ENCODE measurements at regions not wholly inside any gene's neighbourhood (a gene's known extent, or its start where the extent isn't known, plus 50 kb on each side); places are given as distances from the start of the nearest gene placed in this dataset.

DNA sequence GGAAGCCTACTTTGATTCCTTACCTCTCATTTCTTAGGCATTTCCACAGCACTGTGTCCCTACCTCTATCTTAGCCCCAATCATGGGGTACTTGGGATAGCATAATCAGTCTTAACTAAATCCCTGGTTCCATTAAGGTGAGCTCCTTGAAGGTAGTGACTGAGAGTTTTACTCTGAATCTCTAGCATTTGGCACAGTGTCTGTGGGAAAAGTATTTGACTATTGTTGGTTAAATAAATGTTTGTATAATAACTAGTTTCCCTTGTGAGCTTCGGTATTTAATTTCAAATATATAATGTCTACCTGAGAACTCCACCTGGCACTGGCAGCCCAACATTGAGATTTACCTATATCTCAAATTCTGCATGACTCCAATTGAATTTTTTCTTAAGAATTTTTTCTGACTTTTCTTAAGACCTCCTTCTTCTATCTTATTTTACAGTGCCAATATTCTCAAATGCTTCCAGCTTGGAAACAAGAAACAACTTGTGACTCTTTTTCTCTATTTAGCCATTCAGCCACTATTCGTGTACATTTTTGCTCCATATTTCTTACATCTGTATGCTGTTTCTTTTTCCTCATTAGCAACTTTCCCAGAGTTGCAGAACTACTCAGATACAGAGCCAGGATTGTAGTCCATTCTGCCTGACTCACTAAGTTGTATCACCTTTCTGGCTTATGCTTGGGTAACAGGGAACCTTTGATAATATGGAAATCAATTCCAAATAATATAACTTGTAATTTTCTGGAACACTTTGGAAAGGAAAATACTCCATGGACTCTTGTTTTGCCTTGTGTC is 214.0 kb upstream of the NT5C1B start:
- no peak overlapping the region for H3K27ac Mint-ChIP-seq (ENCODE audit: unreplicated experiment)
- H3K4me1 Mint-ChIP-seq (ENCODE audit: low read depth), result no peaks in the 10 kb centered on the region
- TF ChIP-seq, protein P1, sequence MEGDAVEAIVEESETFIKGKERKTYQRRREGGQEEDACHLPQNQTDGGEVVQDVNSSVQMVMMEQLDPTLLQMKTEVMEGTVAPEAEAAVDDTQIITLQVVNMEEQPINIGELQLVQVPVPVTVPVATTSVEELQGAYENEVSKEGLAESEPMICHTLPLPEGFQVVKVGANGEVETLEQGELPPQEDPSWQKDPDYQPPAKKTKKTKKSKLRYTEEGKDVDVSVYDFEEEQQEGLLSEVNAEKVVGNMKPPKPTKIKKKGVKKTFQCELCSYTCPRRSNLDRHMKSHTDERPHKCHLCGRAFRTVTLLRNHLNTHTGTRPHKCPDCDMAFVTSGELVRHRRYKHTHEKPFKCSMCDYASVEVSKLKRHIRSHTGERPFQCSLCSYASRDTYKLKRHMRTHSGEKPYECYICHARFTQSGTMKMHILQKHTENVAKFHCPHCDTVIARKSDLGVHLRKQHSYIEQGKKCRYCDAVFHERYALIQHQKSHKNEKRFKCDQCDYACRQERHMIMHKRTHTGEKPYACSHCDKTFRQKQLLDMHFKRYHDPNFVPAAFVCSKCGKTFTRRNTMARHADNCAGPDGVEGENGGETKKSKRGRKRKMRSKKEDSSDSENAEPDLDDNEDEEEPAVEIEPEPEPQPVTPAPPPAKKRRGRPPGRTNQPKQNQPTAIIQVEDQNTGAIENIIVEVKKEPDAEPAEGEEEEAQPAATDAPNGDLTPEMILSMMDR (IDR thresholded peaks at IDR 0.05), result no peak

DNA sequence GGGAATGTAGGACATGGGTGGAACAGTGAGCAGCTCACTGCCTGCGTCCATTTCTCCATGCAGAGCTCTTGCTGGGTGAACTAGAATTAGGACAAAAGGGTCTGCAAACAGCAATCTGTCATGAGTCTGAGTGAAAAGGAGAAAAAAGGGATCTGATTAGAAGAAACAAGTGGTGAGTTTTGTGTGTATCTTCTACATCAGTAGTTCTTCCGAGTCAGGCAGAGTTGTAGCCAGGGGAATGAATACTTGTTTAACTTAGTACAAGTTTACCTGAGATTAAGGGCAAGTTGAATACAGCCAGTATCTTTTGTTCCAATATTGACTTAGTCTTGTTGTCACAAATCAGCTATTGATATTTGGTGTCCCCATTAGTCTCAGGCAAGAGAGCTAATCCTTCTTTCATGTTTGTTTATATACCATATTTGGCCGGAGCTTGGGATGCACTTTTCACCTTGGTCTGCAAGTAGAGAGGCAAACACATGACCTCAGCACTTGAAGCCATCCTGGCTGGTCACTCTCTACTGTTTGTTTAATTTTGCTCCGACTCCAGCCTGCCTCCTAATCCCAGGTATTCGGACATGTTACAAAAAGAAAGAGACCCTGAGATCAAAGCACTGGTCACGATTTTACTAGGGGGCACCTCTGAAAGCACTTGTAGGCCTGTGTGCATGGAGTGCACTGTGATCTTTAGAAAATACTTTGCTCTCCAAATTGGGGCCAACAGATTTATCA is 211.0 kb upstream of the NT5C1B start:
- Mint-ChIP-seq H3K4me1 (ENCODE audit: low read depth) (peaks cover 5% of the 10 kb centered on the region), H3K27me3 (ENCODE audit: low read depth) (no peaks in the 10 kb centered on the region), H3K9me3 (ENCODE audit: low read depth) (no peaks in the 10 kb centered on the region), H3K36me3 (ENCODE audit: low read depth) (peaks cover 4% of the 10 kb centered on the region), H3K27ac (ENCODE audit: unreplicated experiment) (no peak overlapping the region), H3K4me3 (ENCODE audit: unreplicated experiment) (no peak overlapping the region)
- TF ChIP-seq, protein P1 (IDR thresholded peaks at IDR 0.05), result no peak
- no peak for DNase-seq (ENCODE audit: low spot score)

More for the DNA sequence above, 214.0 kb upstream of the NT5C1B start:
- H3K27me3 Mint-ChIP-seq (ENCODE audit: low read depth), result no peaks in the 10 kb centered on the region
- no peak for DNase-seq (ENCODE audit: low spot score)
- no peaks in the 10 kb centered on the region for H3K9me3 Mint-ChIP-seq (ENCODE audit: low read depth)
- no peak overlapping the region for H3K4me3 Mint-ChIP-seq (ENCODE audit: unreplicated experiment)
- peaks cover 6% of the 10 kb centered on the region for H3K36me3 Mint-ChIP-seq (ENCODE audit: low read depth)

DNA sequence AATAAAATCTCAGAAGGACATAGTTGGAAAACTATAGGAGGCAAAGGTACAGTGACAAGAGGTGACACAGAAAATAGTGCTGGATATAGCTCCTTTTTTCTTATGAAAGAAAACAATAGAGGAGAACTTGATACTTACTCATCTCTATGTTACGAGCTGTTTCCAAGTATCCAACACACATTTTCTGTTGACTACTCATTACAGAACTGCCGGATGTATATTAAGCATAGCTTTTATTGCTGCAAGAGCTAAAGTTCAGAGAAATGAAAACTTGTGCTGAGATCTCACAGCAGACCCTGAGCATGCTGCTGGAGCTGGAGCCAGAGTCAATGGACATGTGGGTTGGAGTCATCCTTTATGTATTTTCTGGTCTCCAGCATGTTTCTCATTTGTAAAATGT is 210.0 kb upstream of the NT5C1B start:
- TF ChIP-seq, protein P1 (IDR thresholded peaks at IDR 0.05), result no peak
- H3K27me3 Mint-ChIP-seq (ENCODE audit: low read depth), result no peaks in the 10 kb centered on the region
- H3K36me3 Mint-ChIP-seq (ENCODE audit: low read depth), result peaks cover 4% of the 10 kb centered on the region
- no peak for DNase-seq (ENCODE audit: low spot score)
- H3K9me3 Mint-ChIP-seq (ENCODE audit: low read depth), result no peaks in the 10 kb centered on the region
- no peak overlapping the region for H3K4me3 Mint-ChIP-seq (ENCODE audit: unreplicated experiment)
- no peak overlapping the region for H3K27ac Mint-ChIP-seq (ENCODE audit: unreplicated experiment)
- peaks cover 5% of the 10 kb centered on the region for H3K4me1 Mint-ChIP-seq (ENCODE audit: low read depth)

DNA sequence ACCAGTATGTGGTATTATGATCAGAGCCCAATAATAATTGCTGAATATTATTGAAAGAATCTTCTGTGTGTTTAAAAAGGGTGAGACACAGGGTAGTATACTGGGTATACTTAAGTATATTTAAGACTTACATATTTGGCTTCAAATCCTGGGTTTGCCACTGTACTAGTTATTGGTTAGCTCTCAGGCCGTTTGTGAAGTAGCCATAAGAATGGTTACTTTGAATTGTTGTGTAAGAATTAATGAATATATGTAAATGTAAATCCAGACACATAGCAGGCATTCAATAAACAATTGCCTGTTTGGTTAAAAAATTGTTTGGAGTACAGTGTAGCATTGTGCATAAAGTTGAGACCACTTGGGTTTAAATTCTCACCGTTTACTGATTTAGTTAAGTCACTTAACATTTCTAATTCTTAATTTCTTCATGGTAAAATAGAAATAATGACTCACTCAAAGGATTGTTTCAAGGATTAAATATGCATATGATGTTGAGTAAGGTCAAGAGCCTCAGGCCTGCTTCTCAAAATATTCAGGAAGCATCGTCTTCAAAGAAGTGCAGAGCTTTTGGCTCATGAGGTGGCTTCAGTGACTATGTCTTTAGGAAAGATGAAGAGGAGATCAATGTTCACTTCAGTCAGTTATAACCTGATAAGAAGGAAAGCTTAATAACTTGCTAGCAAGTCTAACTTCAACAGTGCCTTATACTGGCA is 207.9 kb upstream of the NT5C1B start:
- peaks cover 2% of the 10 kb centered on the region for H3K36me3 Mint-ChIP-seq (ENCODE audit: low read depth)
- TF ChIP-seq, protein P1 (IDR thresholded peaks at IDR 0.05), result no peak
- H3K4me3 Mint-ChIP-seq (ENCODE audit: unreplicated experiment), result no peak overlapping the region
- H3K27ac Mint-ChIP-seq (ENCODE audit: unreplicated experiment), result no peak overlapping the region
- H3K9me3 Mint-ChIP-seq (ENCODE audit: low read depth), result no peaks in the 10 kb centered on the region
- H3K4me1 Mint-ChIP-seq (ENCODE audit: low read depth), result peaks cover 16% of the 10 kb centered on the region
- no peak for DNase-seq (ENCODE audit: low spot score)
- no peaks in the 10 kb centered on the region for H3K27me3 Mint-ChIP-seq (ENCODE audit: low read depth)

DNA sequence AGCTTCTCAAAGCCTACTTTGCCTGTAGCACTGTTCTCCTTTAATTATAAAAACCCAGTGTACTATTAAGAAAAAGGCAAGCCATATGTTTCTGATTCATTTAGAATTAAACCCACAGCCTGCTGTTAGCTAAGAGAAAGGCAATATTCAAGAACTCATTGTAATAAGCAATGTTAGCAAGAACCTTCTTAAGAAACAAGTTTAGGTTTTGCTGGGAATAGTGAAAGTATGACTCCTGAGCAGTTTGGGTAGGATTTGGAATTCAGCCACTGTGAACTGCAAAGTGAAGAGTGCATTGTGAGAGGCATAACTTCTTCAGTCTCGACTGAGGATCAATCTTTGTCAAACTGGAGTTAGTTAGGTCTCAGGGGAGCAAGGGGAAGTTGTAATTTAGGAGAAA is 206.5 kb upstream of the NT5C1B start:
- DNase-seq (ENCODE audit: low spot score), result no peak
- Mint-ChIP-seq H3K27ac (ENCODE audit: unreplicated experiment) (no peak overlapping the region), H3K27me3 (ENCODE audit: low read depth) (no peaks in the 10 kb centered on the region), H3K4me3 (ENCODE audit: unreplicated experiment) (no peak overlapping the region), H3K4me1 (ENCODE audit: low read depth) (peaks cover 30% of the 10 kb centered on the region), H3K9me3 (ENCODE audit: low read depth) (no peaks in the 10 kb centered on the region), H3K36me3 (ENCODE audit: low read depth) (no peaks in the 10 kb centered on the region)
- TF ChIP-seq, protein P1 (IDR thresholded peaks at IDR 0.05), result no peak
